ENCODE measurements at regions not wholly inside any gene's neighbourhood (a gene's known extent, or its start where the extent isn't known, plus 50 kb on each side); places are given as distances from the start of the nearest gene placed in this dataset.

DNA sequence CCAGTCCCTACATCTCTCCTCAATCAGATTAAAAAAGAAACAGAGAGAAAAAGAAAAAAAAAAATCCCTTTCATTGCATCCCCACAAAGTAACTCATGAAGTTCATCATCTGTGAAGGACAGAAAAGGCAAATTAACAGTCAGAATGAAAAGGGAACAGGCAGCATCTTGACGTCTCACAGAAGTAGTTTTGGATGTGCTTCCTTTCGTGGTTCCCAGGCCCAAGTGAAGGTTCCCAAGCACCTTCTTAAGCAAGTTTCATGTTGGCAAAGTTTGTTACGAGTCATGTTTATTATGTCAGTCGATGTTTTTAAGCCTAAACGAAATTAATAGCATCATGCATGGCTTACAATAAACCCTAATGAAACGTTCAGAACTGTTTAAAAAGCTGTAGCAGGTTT lies 475.2 kb downstream of the SETD4 start:
- H3K4me3 ChIP-seq (ENCODE audit: low read depth, low read length): no peak overlapping the region
- TF ChIP-seq CTCF (IDR thresholded peaks at IDR 0.05; ENCODE audit: low read depth, low read length, missing control alignments): no peak
- in situ Hi-C loops (cut with HindIII; ENCODE audit: low sequenced_read_pairs): no loop called here
- no peak for DNase-seq (ENCODE audit: low read depth)

DNA sequence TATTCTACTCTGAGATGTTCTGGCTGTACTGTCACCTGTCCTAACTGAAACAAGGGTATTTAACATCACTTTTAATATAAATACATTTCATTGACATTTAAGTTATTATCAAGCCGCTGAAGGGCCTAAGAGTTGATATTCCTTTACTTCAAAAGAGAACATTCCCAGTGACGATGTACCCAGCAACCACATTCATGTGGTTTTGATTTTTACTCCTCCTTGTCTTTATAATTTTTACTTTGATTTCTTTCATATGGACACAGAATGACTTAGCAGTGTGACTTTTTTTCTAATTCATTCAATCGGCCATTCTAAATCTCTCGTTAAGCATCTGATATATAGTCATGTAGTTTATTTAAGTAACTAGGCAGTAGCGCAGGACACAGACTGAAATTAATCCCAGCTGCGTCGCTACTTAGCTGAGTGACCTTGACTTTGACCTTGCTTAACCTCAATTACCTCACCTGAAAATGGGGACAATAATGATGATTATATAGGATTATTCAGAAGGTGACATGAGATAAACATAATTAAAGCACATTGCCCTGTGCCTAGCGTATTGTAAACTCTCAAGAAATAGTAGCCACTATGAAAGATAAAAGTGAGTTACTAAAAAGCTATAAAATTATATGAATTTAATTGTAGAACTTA lies 476.6 kb downstream of the SETD4 start:
- H3K4me3 ChIP-seq (ENCODE audit: low read depth, low read length): no peak overlapping the region
- TF ChIP-seq CTCF (IDR thresholded peaks at IDR 0.05; ENCODE audit: low read depth, low read length, missing control alignments): no peak
- no peak for DNase-seq (ENCODE audit: low read depth)
- in situ Hi-C loops (cut with HindIII; ENCODE audit: low sequenced_read_pairs): no loop called here

DNA sequence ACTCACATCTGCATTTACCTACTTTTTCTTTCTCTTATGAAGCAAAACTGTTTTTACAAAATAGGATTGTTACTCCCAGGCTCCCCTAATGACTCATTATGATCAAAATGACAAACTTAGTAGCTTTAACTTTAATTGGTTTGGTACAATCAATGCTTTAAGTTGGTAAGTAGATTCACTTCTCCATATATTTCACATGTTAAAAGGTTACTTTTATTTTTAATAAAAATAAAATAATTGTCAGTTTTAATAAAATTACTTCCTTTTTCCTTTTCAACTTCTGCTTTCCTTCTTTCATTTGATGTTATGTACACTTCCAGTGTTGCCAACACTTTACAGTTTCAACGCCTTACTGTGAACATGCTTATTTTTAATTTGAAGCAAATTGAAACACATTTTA lies 477.6 kb downstream of the SETD4 start:
- H3K4me3 ChIP-seq (ENCODE audit: low read depth, low read length): no peak overlapping the region
- no peak for DNase-seq (ENCODE audit: low read depth)
- TF ChIP-seq CTCF (IDR thresholded peaks at IDR 0.05; ENCODE audit: low read depth, low read length, missing control alignments): no peak
- in situ Hi-C loops (cut with HindIII; ENCODE audit: low sequenced_read_pairs): no loop called here

GRCh38 chr21:35581640-35582039 lies 478.7 kb downstream of the SETD4 start:
- DNase-seq (ENCODE audit: low read depth): no peak
- no peak for TF ChIP-seq CTCF (IDR thresholded peaks at IDR 0.05; ENCODE audit: low read depth, low read length, missing control alignments)
- in situ Hi-C loops (cut with HindIII; ENCODE audit: low sequenced_read_pairs): no loop called here
- H3K4me3 ChIP-seq (ENCODE audit: low read depth, low read length): no peak overlapping the region

GRCh38 chr21:35579520-35580293 lies 480.6 kb downstream of the SETD4 start:
- no peak for DNase-seq (ENCODE audit: low read depth)
- no peak for TF ChIP-seq CTCF (IDR thresholded peaks at IDR 0.05; ENCODE audit: low read depth, low read length, missing control alignments)
- H3K4me3 ChIP-seq (ENCODE audit: low read depth, low read length): no peak overlapping the region
- in situ Hi-C loops (cut with HindIII; ENCODE audit: low sequenced_read_pairs): no loop called here

GRCh38 chr21:35578831-35579471 lies 481.4 kb downstream of the SETD4 start:
- H3K4me3 ChIP-seq (ENCODE audit: low read depth, low read length): no peak overlapping the region

More at GRCh38 chr21:35578831-35579471, 481.4 kb downstream of the SETD4 start:
- in situ Hi-C loops (cut with HindIII; ENCODE audit: low sequenced_read_pairs): no loop called here
- no peak for TF ChIP-seq CTCF (IDR thresholded peaks at IDR 0.05; ENCODE audit: low read depth, low read length, missing control alignments)
- no peak for DNase-seq (ENCODE audit: low read depth)
